M059J (cell line): ENCODE measurements at regions not wholly inside any gene's neighbourhood (a gene's known extent, or its start where the extent isn't known, plus 50 kb on each side); places are given as distances from the start of the nearest gene placed in this dataset.
A peak's percentile ranks its signal among the peaks of the same experiment; 100 is the strongest.

ENCODE experiments used
- DNase-seq: peaks from one replicate; pipeline ENCODE4 v3.0.0-alpha.2; 2012; ENCODE audit warnings: low read depth

DNA sequence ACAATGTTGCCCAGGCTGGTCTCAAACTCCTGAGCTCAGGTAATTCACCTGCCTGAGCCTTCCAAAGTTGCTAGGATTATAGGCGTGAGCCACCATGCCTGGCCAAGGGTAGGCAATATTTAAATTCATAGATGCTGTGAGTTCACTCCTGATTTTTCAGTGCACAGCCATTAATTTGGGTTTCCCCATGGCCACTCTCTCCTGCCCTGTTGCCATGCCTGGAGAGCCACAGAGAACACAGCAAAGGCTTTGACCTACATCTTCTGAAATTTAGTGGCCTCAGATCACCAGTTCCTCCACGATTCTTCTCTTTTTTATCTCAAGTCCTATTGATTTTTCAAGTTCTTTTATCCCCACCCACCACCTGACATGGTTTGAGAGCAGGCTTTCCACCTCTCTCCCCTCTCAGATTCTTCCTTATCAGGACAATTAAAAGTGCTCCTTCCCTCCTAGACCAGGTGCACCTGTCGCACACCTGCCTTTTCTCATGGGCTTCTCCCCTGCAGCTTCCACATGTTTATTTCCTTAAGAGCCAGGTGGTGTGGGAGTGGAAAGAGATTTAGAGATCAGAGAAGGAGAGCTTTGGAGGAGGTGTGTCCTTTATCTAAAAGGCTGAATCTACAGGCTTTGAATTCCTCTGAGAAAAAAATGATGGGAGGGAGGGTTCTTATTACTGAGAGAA, 123.8 kb downstream of the ADRA2A start:
- no peak for DNase-seq

GRCh38 chr10:111203615-111204014, 126.8 kb downstream of the ADRA2A start:
- DNase-seq = no peak

- DNase-seq = no peak
These were observed 128.0 kb downstream of the ADRA2A start for GRCh38 chr10:111204838-111205237.

- no peak for DNase-seq
These were observed 129.7 kb downstream of the ADRA2A start for GRCh38 chr10:111206521-111206920.

DNA sequence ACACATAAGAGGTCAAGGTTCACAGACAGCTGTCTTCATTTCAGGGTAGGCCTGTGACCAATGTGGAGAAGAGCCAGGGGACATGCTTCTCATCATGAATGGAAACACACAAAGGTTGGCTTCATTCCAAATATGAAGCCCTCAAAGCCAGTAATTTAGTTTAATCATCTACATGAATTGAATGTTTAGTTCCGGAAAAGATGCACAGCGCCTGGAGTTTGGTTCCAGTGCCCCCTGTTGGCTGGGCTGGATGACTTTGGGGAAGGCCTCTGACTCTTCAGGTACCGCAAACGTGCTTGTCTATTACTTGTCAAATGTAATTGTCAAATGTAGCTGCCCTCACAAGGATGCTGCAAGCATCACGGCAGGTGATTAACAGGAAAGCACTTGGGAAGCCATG, 130.7 kb downstream of the ADRA2A start:
- no peak for DNase-seq

- DNase-seq = no peak
These were observed 132.1 kb downstream of the ADRA2A start for GRCh38 chr10:111208951-111209350.

- DNase-seq = no peak
These were observed 132.9 kb downstream of the ADRA2A start for GRCh38 chr10:111209692-111210091.

DNA sequence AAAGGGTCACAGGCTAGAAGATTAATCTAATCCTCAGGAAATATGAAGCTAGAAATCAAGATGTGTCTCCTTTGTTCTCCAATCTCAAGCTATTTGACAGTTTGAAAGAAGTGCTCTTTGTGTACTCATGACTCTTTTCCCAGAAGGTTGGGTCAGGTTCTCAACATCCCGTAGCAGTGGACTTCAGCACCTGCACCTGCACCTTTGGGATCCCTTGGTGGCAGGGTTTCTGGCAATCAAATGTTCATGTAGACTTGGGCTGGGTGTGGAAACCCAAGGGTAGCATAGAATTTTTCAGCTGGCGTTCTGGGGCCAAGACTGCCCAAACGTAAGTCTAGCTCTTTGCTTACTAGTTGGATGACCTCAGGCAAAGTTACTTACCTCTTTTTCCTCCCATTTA, 134.4 kb downstream of the ADRA2A start:
- DNase-seq = no peak

DNA sequence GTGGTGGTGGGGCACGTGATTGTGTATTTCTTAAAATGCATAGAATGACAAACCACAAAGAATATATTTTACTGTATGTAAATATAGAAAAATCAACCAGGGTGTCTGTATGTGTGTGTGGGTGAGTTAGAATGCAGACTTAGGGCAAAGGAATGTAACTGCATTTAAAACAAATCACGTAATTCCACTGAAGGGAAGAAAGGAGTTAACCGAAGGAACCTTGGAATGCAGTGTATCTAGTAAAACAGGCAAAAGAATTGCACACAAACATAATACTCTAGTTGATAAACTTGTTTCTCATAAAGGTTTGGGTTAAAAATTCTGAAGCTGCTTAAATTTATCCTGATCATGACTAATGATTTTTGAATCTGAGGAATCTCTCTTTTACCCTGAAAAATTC, 134.9 kb downstream of the ADRA2A start:
- DNase-seq = no peak

- DNase-seq = no peak
These were observed 145.1 kb downstream of the ADRA2A start for GRCh38 chr10:111221682-111222480.

- no peak for DNase-seq
These were observed 146.1 kb downstream of the ADRA2A start for GRCh38 chr10:111222961-111223360.

DNA sequence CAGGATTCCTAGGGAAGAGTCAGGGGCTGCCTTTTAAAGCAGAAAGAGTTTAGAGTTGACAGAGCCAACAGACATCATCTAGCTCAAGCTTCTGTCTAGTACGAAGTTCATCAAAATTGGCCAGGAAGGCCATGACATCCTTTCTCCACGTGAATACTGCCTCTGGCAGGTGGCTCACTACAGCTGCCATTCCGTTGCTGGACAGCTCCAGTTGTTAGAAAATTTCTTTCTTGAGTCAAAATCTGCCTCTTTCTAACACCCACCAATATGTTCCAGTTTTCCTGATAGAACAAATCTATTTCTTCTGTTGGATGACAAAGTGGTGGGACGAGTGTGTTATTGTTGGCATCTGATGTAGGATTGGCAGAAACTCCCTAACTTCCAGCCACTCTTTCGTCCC, 154.9 kb downstream of the ADRA2A start:
- no peak for DNase-seq

DNA sequence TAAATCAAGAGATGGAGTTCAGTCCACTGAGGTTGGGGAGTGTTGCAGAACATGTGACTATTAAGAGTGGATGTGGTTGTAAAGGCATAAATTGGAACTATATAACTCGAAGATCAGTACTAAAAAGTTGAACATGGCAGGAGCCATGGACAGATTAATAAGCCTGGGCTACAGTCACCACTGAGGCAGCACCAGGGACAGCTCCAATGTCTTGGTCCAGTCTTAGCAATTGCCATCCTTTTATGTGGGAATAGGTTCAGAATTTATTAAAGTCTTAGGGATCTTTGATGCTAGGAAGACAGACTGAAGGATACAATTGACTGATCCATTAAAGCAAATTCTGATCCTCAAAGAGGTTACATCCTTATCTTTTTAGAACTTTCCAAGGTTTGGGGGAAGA, 156.6 kb downstream of the ADRA2A start:
- DNase-seq = no peak

DNA sequence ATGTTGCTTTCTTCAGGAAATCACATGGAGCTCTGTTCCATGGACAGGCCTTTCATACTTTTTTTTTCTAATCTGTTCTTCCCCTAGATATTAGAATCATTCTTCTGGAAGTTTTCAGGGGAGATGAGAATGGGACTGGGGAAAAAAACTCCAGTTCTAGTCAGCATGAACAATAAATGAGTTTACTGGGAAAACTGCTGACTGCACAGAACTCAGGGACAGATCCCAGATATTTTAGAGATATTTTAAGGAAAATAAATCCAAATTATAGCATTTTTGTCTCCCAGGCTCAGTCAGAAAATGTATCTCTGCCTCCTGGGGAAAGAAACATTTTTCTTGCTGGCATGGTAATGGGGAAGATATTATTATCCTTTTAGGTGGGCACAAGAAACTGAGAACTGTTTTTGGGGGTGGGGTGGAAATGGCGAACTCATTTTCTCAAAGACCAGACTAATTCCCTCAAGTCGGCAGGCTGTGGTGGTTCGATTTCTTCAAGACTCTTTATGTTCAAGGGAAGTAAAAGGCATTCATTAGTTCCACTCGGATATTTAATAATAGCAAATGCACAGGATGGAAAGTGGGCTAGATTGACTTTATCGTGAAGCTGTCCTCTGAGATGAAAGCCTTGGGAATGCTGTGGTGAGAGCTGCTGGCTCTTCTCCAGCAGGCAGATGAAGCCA, 157.5 kb downstream of the ADRA2A start:
- no peak for DNase-seq

GRCh38 chr10:111234914-111235302, 158.1 kb downstream of the ADRA2A start:
- DNase-seq = no peak

- DNase-seq = no peak
These were observed 163.5 kb downstream of the ADRA2A start for GRCh38 chr10:111240348-111240747.

- no peak for DNase-seq
These were observed 166.3 kb downstream of the ADRA2A start for GRCh38 chr10:111243126-111243525.

DNA sequence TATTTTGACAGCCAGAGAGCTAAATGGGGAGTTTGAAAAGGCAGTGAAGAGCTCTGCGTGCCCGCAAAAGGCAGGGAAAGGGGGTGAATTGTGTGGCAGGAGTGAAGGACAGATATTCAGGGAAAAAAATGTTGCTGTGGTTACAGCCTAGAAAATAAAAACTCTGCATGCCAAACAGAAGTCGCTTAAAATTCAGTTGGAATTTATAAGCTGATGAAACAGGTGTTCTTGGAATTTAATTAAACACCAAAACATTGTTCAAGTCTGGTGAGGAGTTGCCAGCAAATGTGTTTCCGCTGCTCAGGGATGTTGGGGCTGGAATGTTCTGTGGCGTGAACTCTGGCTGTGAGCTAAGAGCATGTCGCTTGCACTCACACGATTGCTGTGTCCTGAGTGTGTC, 169.3 kb downstream of the ADRA2A start:
- no peak for DNase-seq

GRCh38 chr10:111246814-111247452, 170.1 kb downstream of the ADRA2A start:
- DNase-seq = no peak

- DNase-seq = peak; percentile 3
These were observed 171.1 kb downstream of the ADRA2A start for GRCh38 chr10:111247781-111248389.

- DNase-seq = no peak
These were observed 173.1 kb downstream of the ADRA2A start for GRCh38 chr10:111249925-111250324.

- DNase-seq = no peak
These were observed 184.3 kb downstream of the ADRA2A start for GRCh38 chr10:111261081-111261615.
